GM12891 (cell line): ENCODE measurements at regions not wholly inside any gene's neighbourhood (a gene's known extent, or its start where the extent isn't known, plus 50 kb on each side); places are given as distances from the start of the nearest gene placed in this dataset.

Experiments
- DNase-seq: peaks from one replicate; pipeline ENCODE4 v3.0.0; 2011; ENCODE audit warnings: low spot score; ENCODE audit not compliant: insufficient read length
- FAIRE-seq: peaks from 2 replicates; lab custom pipeline; 2011; peaks lifted over from hg19 to GRCh38; lab: Jason Lieb, UNC
- PAX5 ChIP-seq: IDR thresholded peaks from 2 replicates; pipeline ENCODE4 v1.6.1; 2011; ENCODE audit warnings: low read length, moderate library complexity, mild to moderate bottlenecking; ENCODE audit not compliant: insufficient read depth, severe bottlenecking
- POLR2A ChIP-seq: IDR thresholded peaks from 2 replicates; pipeline ENCODE4 v1.6.1; 2011; ENCODE audit warnings: low read depth, low read length, control low read depth
- POLR2AphosphoS5 ChIP-seq: IDR thresholded peaks from 2 replicates; pipeline ENCODE4 v1.6.1; 2011; ENCODE audit warnings: low read depth, low read length, control low read depth
- POU2F2 ChIP-seq: IDR thresholded peaks from 2 replicates; pipeline ENCODE4 v1.6.1; 2011; ENCODE audit warnings: low read depth, mild to moderate bottlenecking, control low read depth, low read length, moderate library complexity
- SPI1 ChIP-seq: IDR thresholded peaks from 2 replicates; pipeline ENCODE4 v1.6.1; 2011; ENCODE audit warnings: low read depth, low read length, control low read depth
- TAF1 ChIP-seq: IDR thresholded peaks from 2 replicates; pipeline ENCODE4 v1.6.1; 2011; ENCODE audit warnings: low read depth, low read length, control low read depth

DNA sequence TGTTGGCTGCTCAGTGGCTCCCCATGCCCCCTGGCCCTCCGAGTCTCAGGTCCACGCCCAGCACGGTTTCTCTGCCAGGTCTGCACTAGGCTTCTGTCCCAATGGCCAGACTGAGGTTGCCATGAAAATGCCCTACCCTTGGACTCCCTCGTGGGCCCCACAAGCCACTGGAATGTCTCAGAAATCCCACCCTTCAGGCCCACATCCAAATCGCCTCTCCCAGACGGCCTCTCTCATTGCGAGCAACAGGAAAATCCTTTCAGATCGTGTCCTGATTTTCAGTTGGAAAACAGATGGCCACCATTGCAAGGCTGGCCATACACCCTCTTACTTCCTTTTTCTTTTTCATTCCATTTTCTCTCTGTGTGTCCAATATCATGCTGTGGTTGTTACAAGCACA lies 77.3 kb downstream of the IRF2BPL start:
- TF ChIP-seq POLR2AphosphoS5 (no peak), TAF1 (no peak), PAX5 (no peak), POLR2A (no peak)
- DNase-seq (no peak), FAIRE-seq (no peak)

DNA sequence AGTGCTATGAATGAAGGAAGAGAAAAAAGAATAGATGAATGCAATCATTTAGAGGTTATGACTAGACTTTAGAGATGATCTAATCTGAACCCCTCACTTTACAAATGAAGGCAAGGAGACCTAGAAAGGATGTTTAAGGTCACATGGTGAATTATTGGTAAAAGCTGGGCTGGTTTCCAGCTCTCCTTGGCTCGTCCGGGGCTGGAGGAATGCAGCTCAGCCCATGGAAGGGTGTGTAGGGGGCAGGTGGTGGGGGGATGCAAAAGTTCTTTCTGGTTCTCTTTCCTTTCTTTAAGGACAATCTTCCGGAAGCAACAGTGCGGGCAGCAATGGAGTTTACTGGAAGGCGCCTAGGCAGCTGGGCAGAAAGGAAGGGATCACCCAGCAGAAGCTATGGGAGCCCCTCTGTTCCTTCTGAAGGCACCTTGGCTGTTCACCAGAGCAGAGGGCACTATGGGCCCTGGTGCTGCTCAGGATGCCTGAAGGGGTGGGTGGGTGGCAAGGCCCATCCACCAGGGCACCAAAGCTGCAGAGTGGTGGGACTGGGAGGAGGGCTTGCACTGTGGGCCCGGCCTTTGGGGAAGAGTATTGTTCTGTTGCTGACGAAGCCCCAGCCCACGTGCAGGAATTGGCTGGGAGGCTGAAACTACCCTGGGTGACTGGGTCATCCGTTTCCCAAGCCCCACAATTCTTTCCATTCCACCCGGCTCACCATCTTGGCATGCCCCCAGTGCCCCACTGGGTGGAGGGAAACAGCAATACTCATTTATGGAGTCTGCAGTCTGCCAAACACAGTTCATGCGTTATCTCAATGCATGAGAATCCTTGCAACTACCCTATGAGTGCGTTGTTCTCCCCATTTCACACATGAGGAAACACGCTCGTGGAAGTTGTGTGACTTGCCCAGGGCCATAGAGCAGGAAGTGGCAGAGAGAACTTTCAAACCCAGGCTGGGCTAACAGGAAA lies 78.2 kb downstream of the IRF2BPL start:
- FAIRE-seq: no peak
- DNase-seq: no peak
- TF ChIP-seq POLR2A: no peak
- TF ChIP-seq PAX5: no peak
- no peak for TF ChIP-seq POLR2AphosphoS5
- no peak for TF ChIP-seq SPI1
- no peak for TF ChIP-seq POU2F2

DNA sequence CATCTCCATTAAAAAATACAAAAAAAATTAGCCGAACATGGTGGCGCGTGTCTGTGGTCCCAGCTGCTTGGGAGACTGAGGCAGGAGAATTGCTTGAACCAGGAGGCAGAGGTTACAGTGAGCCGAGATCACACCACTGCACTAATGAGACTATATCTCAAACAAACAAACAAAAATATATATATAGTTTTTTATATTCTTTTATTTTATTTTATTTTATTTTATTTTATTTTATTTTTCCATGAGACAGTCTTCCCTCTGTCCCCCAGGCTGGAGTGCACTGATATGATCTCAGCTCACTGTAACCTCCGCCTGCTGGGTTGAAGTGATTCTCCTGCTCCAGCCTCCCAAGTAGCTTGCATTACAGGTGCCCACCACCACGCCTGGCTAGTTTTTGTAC lies 79.5 kb downstream of the IRF2BPL start:
- FAIRE-seq (no peak), DNase-seq (no peak)
- no peak for TF ChIP-seq POU2F2
- no peak for TF ChIP-seq POLR2A
- no peak for TF ChIP-seq TAF1
- TF ChIP-seq PAX5: no peak
- no peak for TF ChIP-seq SPI1
- TF ChIP-seq POLR2AphosphoS5: no peak

DNA sequence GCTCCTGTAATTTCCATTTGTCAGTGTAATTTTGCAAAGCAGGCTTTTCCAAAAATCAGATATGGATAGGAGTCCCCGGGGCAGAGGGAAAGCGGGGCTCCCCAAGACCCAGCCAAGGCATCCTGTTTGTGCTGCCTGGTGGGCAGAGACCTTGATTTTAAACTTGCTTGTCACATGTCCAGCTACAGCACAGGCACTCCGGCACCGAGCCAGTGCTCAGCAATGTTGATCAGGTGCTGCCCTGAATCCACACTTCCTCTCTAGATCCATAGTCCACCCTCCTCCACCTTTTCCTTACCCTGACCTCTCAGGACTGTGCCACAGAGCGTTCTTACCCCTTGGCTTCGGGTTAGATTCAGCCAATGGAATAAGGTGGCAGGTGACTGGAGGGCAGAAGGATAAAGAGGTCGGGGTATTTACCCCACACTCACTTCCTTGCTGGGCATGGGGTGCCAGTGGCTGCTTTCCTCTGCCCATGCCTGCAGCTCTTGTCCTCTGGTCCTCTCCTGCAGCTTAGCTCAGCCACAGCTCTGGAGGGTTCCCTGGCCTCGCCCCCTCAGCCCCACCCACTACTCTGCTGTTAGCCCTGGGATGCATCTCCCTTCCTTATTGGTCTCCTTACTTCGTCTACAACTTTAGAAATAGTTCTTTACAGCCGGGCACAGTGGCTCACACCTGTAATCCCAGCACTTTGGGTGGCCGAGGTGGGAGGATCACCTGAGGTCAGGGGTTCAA lies 80.1 kb downstream of the IRF2BPL start:
- FAIRE-seq: peak; percentile 41
- TF ChIP-seq POLR2A (no peak), SPI1 (0 out of 2 replicates have a peak, but pooled peaks have one; percentile 0)
- no peak for DNase-seq

DNA sequence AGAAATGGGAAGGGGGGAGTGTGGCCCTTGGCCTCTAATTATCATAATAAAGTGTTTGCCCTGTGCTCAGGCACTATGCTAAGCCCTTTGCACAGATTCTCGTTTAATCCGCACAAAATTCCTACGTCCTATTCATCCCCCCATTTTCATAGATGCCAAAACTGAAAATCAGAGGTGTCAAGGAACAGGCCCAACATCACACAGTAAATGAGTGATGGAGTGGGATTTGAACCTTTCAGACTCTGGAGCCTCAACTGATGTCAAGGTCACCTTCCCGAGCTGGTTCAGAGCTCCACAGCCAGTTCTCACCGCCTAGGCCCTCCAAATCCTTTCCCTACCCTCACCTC lies 80.7 kb downstream of the IRF2BPL start:
- TF ChIP-seq POLR2A: no peak
- FAIRE-seq: peak; percentile 60
- DNase-seq: no peak

DNA sequence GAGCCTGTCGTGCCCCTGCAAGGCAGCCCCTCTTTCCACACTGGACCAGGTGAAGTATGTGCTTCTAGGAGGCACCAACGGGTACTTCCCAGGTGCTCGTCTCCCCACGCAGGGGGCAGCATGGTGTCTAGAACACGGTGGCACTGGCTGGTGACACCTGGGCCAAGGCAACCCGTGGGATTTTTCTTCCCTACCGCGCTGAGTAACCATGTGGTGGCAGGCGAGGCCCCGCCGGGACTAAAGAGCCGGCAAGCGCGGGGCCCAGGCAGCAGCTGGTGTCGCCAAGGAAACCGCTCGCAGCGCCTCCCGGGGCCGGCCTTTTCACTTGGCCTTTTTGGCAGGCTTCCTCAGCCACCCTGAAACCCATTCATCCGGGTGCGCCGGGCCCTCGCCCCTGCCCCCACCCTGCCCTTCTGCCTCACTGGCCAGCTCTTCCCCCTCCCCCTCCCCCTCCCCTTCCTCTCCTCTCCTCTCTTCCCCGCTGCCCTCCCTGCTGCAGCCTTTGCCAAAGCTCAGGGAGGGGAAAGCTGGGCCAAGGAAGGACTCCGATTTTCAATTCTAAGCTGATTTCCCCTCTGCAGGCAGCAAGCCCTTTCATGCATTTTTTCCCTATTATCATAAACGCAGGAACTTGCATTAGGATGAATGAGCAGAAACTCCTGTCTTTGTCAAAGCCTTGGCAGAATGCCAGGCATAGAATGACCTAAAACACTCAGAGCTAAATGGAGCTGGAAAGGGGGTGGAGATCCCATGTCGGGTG lies 81.2 kb downstream of the IRF2BPL start:
- TF ChIP-seq POLR2AphosphoS5: no peak
- no peak for TF ChIP-seq POU2F2
- TF ChIP-seq PAX5: no peak
- no peak for TF ChIP-seq TAF1
- TF ChIP-seq SPI1: no peak
- TF ChIP-seq POLR2A: no peak
- FAIRE-seq (peak; percentile 90), DNase-seq (peak; percentile 85)

DNA sequence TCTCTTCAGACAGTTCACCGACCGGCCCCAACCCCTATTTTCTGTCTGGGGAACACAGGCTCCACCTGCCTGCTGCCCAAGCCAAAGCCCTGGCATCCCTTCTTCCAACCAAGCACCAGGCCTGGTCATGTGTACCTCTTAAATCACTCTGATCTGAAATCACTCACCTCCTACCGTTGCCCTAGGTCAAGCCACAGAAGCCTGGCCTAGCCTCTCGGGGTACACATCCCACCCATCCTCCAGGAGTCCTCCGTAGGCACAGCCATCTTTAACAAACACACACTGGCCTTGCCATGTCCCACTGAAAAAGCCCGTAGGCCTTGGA lies 81.8 kb downstream of the IRF2BPL start:
- DNase-seq: no peak
- peak; percentile 20 for FAIRE-seq
- TF ChIP-seq SPI1 (no peak), TAF1 (no peak), POLR2A (no peak), PAX5 (no peak), POU2F2 (no peak), POLR2AphosphoS5 (no peak)

DNA sequence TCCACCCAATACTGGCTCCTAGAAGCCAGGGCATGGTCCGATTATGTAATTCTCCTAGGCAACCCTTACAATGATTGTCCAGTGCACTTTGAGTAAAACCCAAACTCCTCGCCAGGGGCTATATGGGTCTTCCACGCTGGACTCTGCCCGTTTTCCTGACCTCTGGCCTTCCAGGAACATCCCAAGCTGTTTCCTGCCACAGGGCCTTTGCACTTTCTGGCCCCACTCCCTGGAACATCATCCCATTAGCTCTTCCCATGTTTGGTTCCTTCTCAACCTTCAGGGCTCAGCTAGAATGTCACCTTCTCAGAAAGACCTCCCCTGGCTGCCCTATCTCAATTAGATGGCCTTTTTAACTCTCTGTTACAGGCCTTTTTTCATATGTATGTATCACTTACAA lies 85.4 kb downstream of the IRF2BPL start:
- no peak for TF ChIP-seq POLR2A
- DNase-seq: no peak
- FAIRE-seq: no peak

DNA sequence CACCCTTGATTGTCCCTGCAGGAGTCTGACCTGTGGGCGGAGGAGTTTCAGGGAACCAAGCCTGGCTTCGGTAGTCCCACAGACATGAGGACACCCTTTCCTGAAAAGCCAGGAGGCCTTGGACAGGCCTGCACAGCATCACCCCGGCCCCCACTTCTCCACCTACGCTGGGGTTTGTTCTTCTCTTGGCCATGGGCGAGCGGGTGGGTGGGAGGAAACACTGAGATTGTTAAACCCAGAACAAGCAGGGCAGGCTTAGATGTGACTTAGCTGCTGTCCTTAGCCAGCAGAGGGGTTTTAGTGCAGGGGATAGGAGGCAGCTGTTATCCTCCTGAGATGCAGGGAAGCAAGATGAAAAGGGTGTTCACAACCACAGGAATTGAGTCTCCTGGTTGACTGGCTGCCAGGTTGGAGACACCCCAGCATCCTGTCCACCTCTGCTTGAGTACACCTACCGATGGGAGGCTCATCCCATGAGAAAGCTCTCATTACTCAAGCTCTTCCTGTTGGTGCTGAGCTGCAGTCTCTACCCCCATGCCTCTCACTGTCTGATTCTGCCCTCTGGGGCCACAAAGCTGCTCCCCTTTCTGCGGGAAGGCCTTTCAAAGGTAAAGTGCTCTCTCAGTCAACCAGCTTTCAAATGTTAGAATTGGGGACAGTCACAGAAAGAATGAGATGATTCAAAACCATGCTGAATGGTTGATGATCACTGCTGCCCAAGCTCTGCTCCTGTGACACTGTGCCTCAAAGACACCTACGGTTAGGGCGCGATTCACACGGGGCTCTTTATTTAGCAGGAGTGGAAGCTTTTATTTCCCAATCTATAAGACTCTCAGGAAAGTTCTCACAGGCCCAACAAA lies 86.3 kb downstream of the IRF2BPL start:
- FAIRE-seq: peak; percentile 93
- TF ChIP-seq SPI1: no peak
- no peak for TF ChIP-seq POU2F2
- TF ChIP-seq POLR2AphosphoS5: no peak
- TF ChIP-seq PAX5: no peak
- TF ChIP-seq POLR2A: no peak
- TF ChIP-seq TAF1: no peak
- no peak for DNase-seq
